ENCODE measurements at regions not wholly inside any gene's neighbourhood (a gene's known extent, or its start where the extent isn't known, plus 50 kb on each side); places are given as distances from the start of the nearest gene placed in this dataset.
A peak's percentile ranks its signal among the peaks of the same experiment; 100 is the strongest.

GRCh38 chrX:39227371-39227770 lies 426.1 kb downstream of the MID1IP1 start:
- Histone ChIP-seq H3K27me3 (no peaks in the 10 kb centered on the region), H3K9me3 (no peaks in the 10 kb centered on the region), H3K27ac (no peak overlapping the region), H3K36me3 (no peaks in the 10 kb centered on the region), H3K4me3 (no peak overlapping the region), H3K4me1 (no peaks in the 10 kb centered on the region)
- intact Hi-C loops (cut with DNase I; ENCODE audit: low total_unique reads): no loop called here
- no peak for DNase-seq
- WGBS, 2 donors (ENCODE audit: low coverage in 1 of 2): 53% methylated on average over 2 of the region's 2 CpGs; no CpG with 5 or more reads in 1 of the 2 donors
- TF ChIP-seq EP300 (IDR thresholded peaks at IDR 0.05; ENCODE audit: low read depth): no peak
- TF ChIP-seq POLR2AphosphoS5 (IDR thresholded peaks at IDR 0.05): no peak
- no peak for TF ChIP-seq CTCF (IDR thresholded peaks at IDR 0.05)
- TF ChIP-seq POLR2A (IDR thresholded peaks at IDR 0.05): no peak
- in situ Hi-C loops (cut with MboI; ENCODE audit: low pct_ligation_motif_present in 1 of 4, low pct_unique_long_range_greater_than_20kb in 1 of 4, low sequenced_read_pairs in 3 of 4): no loop called here

DNA sequence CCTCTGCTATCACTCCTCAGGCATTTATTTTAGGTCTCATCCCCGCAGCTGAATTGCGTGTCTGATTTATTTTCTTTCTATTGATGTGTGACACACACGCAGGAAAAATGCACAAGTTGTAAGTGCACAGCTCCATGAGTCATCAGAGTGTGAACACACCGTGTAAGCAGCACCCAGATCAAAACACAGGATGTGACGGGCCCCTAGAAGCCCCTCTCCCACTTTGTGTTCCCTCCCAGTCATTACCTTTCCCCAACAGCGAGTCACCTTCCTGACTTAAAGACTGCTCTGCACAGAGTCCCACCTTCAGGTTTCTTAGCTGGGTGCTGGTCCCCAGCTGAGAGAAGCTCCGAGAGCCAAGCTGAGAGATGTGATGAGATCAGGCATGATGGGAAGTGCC lies 436.7 kb downstream of the MID1IP1 start:
- H3K9me3 ChIP-seq: no peaks in the 10 kb centered on the region
- H3K27me3 ChIP-seq: no peaks in the 10 kb centered on the region
- WGBS, 2 donors (ENCODE audit: low coverage in 1 of 2): 81 to 83% methylated on average over 2 to 7 of the region's 7 CpGs
- no peak overlapping the region for H3K27ac ChIP-seq
- H3K4me1 ChIP-seq: no peaks in the 10 kb centered on the region
- intact Hi-C loops (cut with DNase I; ENCODE audit: low total_unique reads): no loop called here
- H3K36me3 ChIP-seq: no peaks in the 10 kb centered on the region
- no peak overlapping the region for H3K4me3 ChIP-seq
- in situ Hi-C loops (cut with MboI; ENCODE audit: low pct_ligation_motif_present in 1 of 4, low pct_unique_long_range_greater_than_20kb in 1 of 4, low sequenced_read_pairs in 3 of 4): no loop called here
- no peak for TF ChIP-seq POLR2AphosphoS5 (IDR thresholded peaks at IDR 0.05)
- no peak for TF ChIP-seq CTCF (IDR thresholded peaks at IDR 0.05)
- TF ChIP-seq EP300 (IDR thresholded peaks at IDR 0.05; ENCODE audit: low read depth): no peak
- TF ChIP-seq POLR2A (IDR thresholded peaks at IDR 0.05): no peak
- DNase-seq: no peak

- peak; percentile 52 for DNase-seq
- Histone ChIP-seq H3K27ac (no peak overlapping the region), H3K4me1 (no peaks in the 10 kb centered on the region), H3K27me3 (no peaks in the 10 kb centered on the region), H3K4me3 (no peak overlapping the region), H3K9me3 (no peaks in the 10 kb centered on the region), H3K36me3 (no peaks in the 10 kb centered on the region)
- intact Hi-C loops (cut with DNase I; ENCODE audit: low total_unique reads): no loop called here
- TF ChIP-seq CTCF (IDR thresholded peaks at IDR 0.05) (peak; percentile 22 to 67 (median 48)), POLR2A (IDR thresholded peaks at IDR 0.05) (no peak), POLR2AphosphoS5 (IDR thresholded peaks at IDR 0.05) (peak in 1 of 3 donors; percentile 9), EP300 (IDR thresholded peaks at IDR 0.05; ENCODE audit: low read depth) (no peak)
- in situ Hi-C loops (cut with MboI; ENCODE audit: low pct_ligation_motif_present in 1 of 4, low pct_unique_long_range_greater_than_20kb in 1 of 4, low sequenced_read_pairs in 3 of 4): no loop called here
- 53% methylated on average over 1 of the region's 1 CpG; no CpG with 5 or more reads in 1 of the 2 donors for WGBS, 2 donors (ENCODE audit: low coverage in 1 of 2)
Observed at GRCh38 chrX:39242187-39242586, 440.9 kb downstream of the MID1IP1 start.

- 75% methylated on average over 1 of the region's 1 CpG; no CpG with 5 or more reads in 1 of the 2 donors for WGBS, 2 donors (ENCODE audit: low coverage in 1 of 2)
- no peak for TF ChIP-seq POLR2A (IDR thresholded peaks at IDR 0.05)
- TF ChIP-seq EP300 (IDR thresholded peaks at IDR 0.05; ENCODE audit: low read depth): no peak
- TF ChIP-seq POLR2AphosphoS5 (IDR thresholded peaks at IDR 0.05): no peak
- no peak for TF ChIP-seq CTCF (IDR thresholded peaks at IDR 0.05)
- H3K9me3 ChIP-seq: no peaks in the 10 kb centered on the region
- no peaks in the 10 kb centered on the region for H3K36me3 ChIP-seq
- H3K4me3 ChIP-seq: no peak overlapping the region
- H3K27ac ChIP-seq: no peak overlapping the region
- in situ Hi-C loops (cut with MboI; ENCODE audit: low pct_ligation_motif_present in 1 of 4, low pct_unique_long_range_greater_than_20kb in 1 of 4, low sequenced_read_pairs in 3 of 4) (no loop called here), intact Hi-C loops (cut with DNase I; ENCODE audit: low total_unique reads) (no loop called here)
- no peaks in the 10 kb centered on the region for H3K4me1 ChIP-seq
- no peak for DNase-seq
- H3K27me3 ChIP-seq: no peaks in the 10 kb centered on the region
Observed at GRCh38 chrX:39244147-39244546, 442.9 kb downstream of the MID1IP1 start.

Data from transverse colon (tissue), 4 donors.